ENCODE measurements at regions not wholly inside any gene's neighbourhood (a gene's known extent, or its start where the extent isn't known, plus 50 kb on each side); places are given as distances from the start of the nearest gene placed in this dataset.

- H3K4me2 ChIP-seq (ENCODE audit: insufficient read depth, insufficient read length, low read length), result no peak overlapping the region
- no peak overlapping the region for H3K56ac ChIP-seq (ENCODE audit: insufficient read length, low read depth, low read length)
- peaks cover 0 to 7% (median 3%) of the 10 kb centered on the region in 3 experiments; a peak in 3 of 7 replicates for H3K36me3 Mint-ChIP-seq (ENCODE audit: insufficient read depth in 1 of 3, low read depth in 3 of 3)
- no peaks in the 10 kb centered on the region for H3K23me2 ChIP-seq (ENCODE audit: insufficient read length, low read depth, low read length, poor library complexity, severe bottlenecking)
- no peak overlapping the region for H4K8ac ChIP-seq (replicated peaks; ENCODE audit: insufficient read length, low read depth, low read length)
- H2AFZ ChIP-seq (ENCODE audit: low read length), result no peak overlapping the region
- no peak overlapping the region for H3K4ac ChIP-seq (ENCODE audit: low read depth, low read length)
- H3K27me3 Mint-ChIP-seq (ENCODE audit: low read depth), result no peaks in the 10 kb centered on the region
- H3K4me1 ChIP-seq (ENCODE audit: insufficient read depth, low read length), result no peaks in the 10 kb centered on the region
- H3K27me3 ChIP-seq (ENCODE audit: insufficient read depth, low read length), result no peaks in the 10 kb centered on the region
- no peak overlapping the region for H4K91ac ChIP-seq (ENCODE audit: insufficient read length, low read depth, low read length)
- no peak overlapping the region for H3K27ac ChIP-seq (ENCODE audit: insufficient read length, low read depth, low read length)
- no peaks in the 10 kb centered on the region for H3K4me1 Mint-ChIP-seq
- H2BK20ac ChIP-seq (ENCODE audit: low read depth, low read length, poor library complexity, severe bottlenecking), result no peak overlapping the region
- no peak overlapping the region for H3K14ac ChIP-seq (ENCODE audit: insufficient read depth, low read length)
- no peak overlapping the region for H3K23ac ChIP-seq (ENCODE audit: insufficient read length, low read depth, low read length)
- no peak for TF ChIP-seq CTCF (conservative IDR thresholded peaks at IDR 0.05)
- no peak overlapping the region for H3K4me3 Mint-ChIP-seq
- no peak overlapping the region for H3K27ac Mint-ChIP-seq
- no peak overlapping the region for H2BK15ac ChIP-seq (ENCODE audit: low read depth, low read length)
- H3K79me2 ChIP-seq (ENCODE audit: insufficient read depth, low read length), result no peaks in the 10 kb centered on the region
- no peak overlapping the region for H2BK12ac ChIP-seq (ENCODE audit: insufficient read length, low read depth, low read length)
- H2BK120ac ChIP-seq (ENCODE audit: low read depth, low read length, poor library complexity, severe bottlenecking), result no peak overlapping the region
- WGBS (ENCODE audit: extremely low coverage, insufficient read length, low lambda C conversion rate), result no CpG with 5 or more reads among the region's 4 CpGs
- no peak overlapping the region for H2BK5ac ChIP-seq (ENCODE audit: insufficient read length, low read length)
- H3K9me3 ChIP-seq (ENCODE audit: control insufficient read depth, low read depth, low read length), result no peaks in the 10 kb centered on the region
- H4K5ac ChIP-seq (ENCODE audit: insufficient read length, low read depth, low read length), result no peak overlapping the region
- no peak overlapping the region for H3K18ac ChIP-seq (ENCODE audit: insufficient read length, low read depth, low read length)
- H2AK5ac ChIP-seq (ENCODE audit: insufficient read length, low read length), result no peak overlapping the region
- H3K9me3 Mint-ChIP-seq, result no peaks in the 10 kb centered on the region
- no peak overlapping the region for H3K9ac ChIP-seq (ENCODE audit: extremely low read depth, insufficient read length, low read length)
- no peak for DNase-seq
- H4K20me1 ChIP-seq (ENCODE audit: control insufficient read depth, insufficient read depth, insufficient read length), result no peaks in the 10 kb centered on the region
- H3K79me1 ChIP-seq (ENCODE audit: insufficient read depth, low read depth, low read length, poor library complexity, severe bottlenecking), result no peaks in the 10 kb centered on the region
- no peak overlapping the region for H3T11ph ChIP-seq (ENCODE audit: low read length)
Observed at GRCh38 chr21:36217743-36218142, 61.1 kb downstream of the DOP1B start.
